ENCODE measurements at regions not wholly inside any gene's neighbourhood (a gene's known extent, or its start where the extent isn't known, plus 50 kb on each side); places are given as distances from the start of the nearest gene placed in this dataset.

GRCh38 chr17:77296769-77297409 lies 156.1 kb downstream of the SEC14L1 start (continued):
- TF ChIP-seq CHD7 (IDR thresholded peaks at IDR 0.05; ENCODE audit: low read depth, low read length) (no peak), TEAD1 (CRISPR knock-in tag; IDR thresholded peaks at IDR 0.05) (no peak), ZBTB8A (IDR thresholded peaks at IDR 0.05; ENCODE audit: partially characterized antibody) (no peak), STAG1 (CRISPR knock-in tag; IDR thresholded peaks at IDR 0.05; ENCODE audit: borderline replicate concordance) (no peak), SNRNP70 (optimal IDR thresholded peaks at IDR 0.05; ENCODE audit: low read depth, low read length) (no peak), USF1 (CRISPR knock-in tag; IDR thresholded peaks at IDR 0.05) (no peak), POLR2H (tag; IDR thresholded peaks at IDR 0.05; ENCODE audit: low read depth) (no peak)
